IPS DF 4.7 (cell line): ENCODE measurements at regions not wholly inside any gene's neighbourhood (a gene's known extent, or its start where the extent isn't known, plus 50 kb on each side); places are given as distances from the start of the nearest gene placed in this dataset.
A peak's percentile ranks its signal among the peaks of the same experiment; 100 is the strongest.

Experiments used
- DNase-seq: peaks from one replicate; pipeline ENCODE4 v3.0.0-alpha.2; 2013; ENCODE audit warnings: low spot score; ENCODE audit errors: extremely low read depth

DNA sequence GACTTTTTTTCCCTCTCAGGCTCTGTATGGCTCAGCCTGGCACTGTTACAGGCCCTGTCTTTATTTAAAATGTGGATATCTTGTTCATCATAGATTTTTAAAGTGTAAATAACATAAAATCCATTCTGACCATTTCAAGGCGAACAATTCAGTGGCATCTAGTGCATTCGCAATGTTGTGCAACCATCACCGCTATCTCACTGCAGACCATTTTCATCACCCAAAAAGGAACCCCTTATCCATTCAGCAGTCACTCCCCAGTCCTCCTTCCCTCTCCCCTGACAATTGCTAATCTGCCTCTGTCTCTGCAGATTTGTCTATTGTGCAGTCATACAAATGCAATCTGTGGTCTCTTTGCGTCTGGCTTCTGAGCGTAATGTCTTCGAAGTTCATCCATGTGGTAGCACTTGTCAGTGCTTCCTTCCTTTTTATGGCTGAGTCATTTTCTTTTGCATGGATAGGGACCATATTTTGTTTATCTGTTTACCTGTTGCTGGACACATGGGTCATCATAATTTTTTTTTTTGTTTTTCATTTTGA is 148.8 kb upstream of the LHX5 start:
- no peak for DNase-seq

DNA sequence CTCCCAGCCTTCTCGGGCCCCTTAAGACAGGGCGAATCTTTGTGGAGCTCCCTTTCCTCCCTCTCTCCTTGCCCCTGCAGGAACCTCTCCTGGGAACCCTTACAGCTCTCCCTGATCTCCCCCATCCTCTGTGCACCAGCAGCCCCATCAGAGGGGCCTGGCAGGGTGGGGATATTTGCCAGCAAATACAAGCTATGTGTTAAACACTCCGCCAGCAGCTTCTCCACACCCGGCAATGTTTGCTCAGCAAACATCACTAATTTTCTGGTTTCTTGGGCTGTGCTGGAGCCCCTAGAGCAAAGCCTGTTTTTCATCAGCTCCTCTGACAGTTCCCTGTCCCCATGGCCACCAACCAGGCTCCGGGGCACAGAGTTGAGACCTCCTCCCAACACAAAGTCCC is 147.5 kb upstream of the LHX5 start:
- DNase-seq: no peak

DNA sequence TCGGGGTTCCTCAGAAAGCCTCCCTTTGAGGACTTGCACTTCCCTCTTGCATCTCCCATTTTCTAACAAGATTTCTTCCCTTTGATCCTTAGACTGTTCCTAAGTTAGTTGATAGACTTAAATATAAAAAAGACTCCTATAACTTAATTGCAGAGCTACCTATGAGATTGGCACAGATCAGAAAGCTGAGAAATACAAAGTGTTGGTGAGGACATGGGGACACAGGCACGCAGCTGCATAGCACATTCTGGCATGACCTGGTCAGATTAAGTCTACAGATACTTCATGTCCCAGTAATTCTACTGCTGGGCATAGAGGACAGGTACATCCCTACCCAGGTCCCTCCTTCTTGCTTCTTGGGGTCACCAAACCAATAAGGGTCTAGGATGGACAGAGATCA is 141.7 kb upstream of the LHX5 start:
- DNase-seq: no peak

DNA sequence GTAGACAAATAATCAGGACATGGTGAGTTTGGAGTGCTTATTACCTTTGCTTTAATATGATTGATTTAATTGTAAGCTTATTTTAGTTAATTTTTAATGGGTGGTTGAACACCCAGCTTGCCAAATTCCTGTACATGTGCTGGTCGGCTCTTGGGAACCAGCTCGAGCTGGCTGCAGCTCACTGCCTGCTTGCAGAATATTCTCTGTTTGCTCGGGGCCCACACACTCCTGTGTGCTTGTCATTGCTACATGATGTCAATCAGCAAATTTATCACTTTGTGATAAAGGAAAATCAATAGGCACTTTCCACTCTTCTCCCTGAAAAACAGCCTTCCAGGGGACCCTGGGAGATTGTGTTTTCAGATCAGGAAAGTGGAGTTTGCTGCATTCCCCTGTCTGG is 141.1 kb upstream of the LHX5 start:
- DNase-seq: no peak

DNA sequence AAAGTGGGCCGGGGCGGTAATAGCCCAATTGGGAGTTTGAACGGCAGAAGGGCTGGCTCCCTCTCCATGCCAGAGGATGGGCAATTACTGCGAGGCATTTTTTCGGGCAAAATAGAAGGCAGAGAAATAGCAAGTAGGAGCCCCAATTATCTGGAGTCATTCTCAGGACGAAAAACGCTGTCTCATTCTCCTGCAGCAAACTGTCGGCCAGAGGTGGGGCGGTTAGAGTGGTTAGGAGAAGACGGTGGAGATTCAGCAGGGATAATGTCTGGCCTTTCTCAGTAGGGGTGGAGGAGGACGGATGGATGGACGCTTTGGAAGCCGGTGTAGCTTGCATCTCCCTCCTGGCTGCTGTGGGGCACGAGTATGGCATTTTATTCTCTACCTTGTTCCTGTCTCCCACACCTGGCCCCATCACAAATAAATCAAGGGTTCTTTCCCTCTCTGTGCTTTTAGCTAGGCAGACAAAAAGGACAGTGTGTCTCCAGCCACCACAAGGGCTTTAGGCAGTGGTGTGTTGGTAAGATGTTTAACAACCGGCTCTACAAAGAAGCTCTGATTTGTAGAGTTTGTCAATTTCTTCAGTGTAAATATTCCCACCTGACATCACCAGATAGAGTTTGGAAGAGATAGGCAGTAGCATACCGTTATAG is 140.5 kb upstream of the LHX5 start:
- no peak for DNase-seq

DNA sequence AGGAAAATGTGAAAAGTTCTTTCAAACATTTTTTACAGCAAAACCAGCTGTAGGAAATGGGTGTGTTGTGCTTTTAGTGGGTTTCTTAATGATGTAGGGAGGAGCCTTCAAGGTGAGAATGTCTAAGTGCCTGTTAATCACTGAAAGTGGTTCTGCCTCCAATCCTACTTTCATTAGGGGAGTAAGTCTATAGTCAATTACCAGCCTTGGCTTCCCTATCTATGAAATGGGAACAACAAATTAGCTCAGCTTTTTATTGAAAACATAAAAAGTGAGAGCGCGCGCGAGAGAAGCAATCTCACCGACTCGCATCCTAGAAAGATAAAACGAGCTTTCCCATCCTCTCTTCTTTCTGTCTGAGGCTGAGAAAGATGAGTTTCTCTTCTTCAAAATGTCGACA is 140.0 kb upstream of the LHX5 start:
- DNase-seq: no peak

DNA sequence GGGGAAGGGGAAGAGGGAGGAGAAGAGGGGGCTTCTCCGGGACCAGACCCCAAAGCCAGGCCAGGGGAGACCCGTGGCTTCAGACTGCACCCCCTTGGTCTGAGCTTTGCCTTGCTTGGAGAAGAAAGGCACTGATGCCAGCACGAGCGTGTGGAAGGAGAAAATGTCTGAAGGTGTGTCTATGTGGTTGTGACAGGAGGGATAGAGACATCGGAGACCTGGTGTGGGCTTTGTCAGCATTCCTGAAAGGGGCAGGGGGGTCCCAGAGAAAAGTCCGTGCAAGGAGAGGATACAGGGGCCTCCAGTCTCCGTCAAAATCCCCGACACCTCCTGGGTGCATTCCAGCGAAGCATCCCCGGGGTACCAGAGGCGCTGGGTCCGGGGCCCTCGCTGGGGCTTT is 139.0 kb upstream of the LHX5 start:
- no peak for DNase-seq

DNA sequence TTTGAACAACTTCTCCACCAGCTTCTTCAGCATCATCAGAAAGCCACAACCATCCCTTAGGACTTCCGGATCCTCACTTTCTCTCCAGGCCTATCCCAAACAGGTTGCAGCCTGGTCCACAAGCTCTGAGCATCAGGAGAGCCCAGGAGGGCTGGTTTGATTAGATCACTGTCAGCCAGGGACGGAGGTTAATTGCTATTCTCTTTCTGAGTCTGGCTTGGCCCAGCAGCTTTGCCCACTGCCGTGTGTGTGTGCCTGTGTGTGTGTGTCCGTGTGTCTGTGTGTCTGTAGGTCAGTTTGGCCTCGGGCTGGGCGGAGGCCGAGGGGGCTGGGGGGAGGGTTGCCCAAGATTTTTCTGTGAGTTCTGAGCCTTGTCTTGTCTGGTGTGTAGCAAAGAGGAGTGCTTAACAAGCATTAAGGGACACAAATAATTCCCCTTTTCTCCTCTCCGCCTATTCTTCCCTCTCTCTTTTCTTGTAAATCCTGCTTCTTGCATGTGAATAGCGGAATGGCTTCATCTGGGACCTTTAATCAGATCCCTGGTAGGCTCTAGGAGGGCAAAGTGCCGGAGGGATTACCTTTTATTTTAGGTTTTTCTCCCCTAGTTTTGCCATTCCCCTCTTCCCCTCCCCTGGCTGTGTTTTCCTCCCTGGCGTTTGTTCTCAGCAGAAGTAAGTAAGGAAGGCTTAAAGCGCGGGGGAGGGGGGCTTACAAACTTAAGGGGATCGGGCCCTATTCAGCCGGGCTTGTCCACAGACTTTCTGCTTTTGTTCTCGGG is 138.2 kb upstream of the LHX5 start:
- no peak for DNase-seq

DNA sequence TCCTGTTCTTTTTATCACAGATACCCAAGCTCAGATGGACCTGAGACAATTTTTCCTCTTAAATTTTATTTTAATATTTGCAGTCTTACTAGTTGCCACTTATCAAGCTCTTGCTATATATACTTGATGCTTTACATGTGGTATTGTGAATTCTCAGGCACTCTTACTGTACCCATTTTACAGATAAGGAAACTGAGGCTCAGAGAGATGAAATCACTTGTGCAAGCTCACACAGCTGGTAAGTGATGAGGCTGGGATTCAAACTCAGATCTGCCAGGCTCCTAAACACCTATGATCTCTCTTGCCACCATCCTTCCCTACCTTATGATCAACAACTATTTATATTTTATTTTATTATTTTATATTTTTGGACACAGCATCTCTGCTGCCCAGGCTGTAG is 133.0 kb upstream of the LHX5 start:
- DNase-seq: no peak

DNA sequence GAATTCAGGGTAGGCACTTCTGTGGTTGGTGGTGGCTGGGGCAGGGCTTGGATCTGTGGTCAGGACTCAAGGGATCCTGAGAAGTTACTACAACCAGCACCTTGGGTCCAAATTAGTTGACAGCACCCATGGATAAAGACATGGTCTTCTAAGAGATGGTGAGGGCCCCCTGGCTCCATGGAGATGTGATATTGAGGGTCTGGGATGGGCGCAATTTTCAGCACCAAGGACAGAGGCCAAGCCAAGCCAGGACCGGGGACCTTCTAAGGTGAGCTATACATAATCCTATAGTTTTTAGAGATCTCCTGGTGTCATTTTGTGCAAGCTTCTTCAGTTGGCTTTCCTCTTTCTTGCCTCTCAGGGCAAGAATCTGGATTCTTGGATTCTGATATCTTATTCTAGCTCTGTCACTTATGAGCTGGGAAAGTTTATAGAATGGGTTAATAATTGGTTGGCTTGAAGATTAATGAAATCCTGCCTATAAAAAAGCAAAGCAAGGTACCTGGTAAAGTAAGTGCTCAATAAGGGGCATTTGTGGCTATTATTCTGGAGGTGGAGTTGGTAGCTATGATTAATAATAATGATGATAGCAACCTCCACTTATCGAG is 130.1 kb upstream of the LHX5 start:
- no peak for DNase-seq

DNA sequence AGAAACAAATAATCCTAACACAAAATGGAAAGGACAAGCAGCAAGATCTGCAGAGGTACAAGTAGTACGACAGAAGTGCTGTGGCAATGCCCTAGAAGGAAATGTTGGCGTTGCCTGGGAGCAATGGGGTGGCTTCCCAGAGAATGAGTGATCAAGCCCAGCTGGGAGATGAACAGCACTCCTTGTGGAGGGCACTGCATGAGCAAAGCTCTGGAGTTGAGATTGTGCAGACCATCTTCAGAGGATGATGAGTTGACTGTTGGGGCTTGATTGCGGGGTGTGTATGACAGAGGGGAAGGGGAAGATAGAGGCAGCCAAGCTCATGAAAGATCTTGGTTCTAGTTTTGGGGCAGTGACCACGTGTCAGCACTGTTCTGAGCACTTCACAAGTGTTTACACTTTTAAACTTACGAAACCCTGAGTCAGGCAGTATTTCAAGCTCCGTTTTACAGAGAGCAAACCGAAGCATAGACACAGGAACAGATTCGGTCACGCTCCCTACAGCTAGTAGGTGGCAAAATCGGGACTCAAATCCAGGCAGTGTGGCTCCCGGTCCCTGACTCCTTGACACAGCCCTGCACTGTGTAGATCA is 127.2 kb upstream of the LHX5 start:
- no peak for DNase-seq

DNA sequence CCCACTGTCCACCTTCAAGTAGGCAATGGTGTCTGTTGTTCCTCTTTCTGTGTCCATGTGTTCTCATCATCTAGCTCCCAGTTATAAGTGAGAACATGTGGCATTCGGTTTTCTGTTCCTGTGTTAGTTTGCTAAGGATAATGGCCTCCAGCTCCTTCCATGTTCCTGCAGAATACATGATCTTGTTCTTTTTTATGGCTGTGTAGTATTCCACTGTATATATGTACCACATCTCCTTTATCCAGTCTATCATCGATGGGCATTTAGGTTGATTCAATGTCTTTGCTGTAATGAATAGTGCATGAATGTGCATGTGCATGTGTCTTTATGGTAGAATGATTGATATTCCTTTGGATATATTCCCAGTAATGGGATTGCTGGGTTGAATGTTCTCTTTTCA is 123.3 kb upstream of the LHX5 start:
- no peak for DNase-seq

DNA sequence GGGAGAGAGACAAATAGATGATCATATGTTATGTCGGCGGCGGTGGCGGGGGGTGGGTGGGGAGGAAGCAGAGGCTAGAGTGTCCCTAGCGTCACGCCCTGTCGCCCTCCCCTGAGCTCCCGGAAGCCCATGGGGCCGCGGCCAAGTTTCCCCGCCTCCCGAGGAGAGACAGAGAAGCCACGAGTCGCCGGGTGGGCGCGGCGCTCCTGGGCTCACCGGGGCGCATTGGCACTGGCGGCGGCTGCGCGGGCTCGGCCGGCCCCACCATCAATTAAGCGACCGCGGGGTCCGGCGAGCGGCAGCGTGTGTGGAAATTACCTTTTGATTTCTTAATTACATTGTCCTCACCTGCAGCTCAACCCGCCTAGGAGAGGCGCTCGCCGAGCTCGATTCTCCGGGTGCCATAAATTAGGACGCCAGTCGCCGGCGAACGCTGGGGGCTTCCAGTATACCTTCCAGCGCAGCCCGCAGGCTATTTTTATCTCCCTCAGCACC is 119.9 kb upstream of the LHX5 start:
- DNase-seq: no peak

DNA sequence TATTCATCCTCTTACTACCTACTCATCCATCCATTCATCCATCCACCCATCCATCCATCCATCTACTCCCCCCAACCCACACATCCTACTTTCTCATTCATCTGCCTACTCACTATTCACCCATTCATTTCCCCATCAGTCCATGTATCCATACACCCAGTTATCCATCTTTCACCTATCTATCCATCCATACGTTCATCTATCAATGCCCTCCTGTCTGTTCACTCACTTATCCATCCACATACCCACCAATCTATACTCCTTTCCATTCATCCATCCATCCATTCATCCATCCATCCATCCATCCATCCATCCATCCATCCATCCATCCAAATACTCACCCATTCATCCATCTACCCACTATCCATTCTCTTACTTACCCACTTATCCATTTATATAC is 117.8 kb upstream of the LHX5 start:
- DNase-seq: no peak

DNA sequence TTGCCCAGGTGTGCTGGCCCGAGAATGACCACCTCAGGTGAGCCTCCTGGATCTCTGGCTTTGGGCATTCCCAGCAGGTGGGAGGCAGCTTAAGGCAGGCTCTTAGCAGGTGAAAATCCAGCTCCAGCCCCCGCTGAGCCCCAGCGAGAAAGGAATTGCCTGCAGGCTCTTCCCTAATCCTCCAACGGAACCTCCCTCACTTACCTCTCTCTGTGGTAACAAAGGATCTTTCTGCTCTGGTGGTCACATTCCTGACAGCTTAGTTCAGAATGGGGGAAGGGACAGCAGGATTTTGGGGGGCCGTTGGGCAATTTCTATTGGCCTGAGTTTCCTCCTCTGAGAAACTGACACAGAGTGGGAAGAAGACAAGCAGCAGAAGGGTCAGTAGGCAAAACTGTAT is 116.0 kb upstream of the LHX5 start:
- DNase-seq: peak; percentile 75

DNA sequence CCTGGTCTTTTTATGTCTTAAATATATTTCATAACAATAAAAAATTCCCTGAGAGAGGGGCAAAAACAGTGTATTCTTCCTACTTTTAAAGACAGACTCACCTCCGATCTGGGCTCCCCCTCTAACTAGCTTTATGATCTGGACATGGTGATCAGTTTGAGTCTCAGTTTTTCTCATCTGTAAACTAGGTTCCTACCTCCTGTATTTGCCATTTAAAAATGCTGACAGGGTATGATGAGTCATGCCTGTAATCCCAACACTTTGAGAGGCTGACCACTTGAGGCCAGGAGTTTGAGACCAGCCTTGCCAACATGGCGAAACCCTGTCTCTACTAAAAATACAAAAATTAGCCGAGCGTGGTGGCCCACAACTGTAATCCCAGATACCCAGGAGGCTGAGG is 114.8 kb upstream of the LHX5 start:
- no peak for DNase-seq

DNA sequence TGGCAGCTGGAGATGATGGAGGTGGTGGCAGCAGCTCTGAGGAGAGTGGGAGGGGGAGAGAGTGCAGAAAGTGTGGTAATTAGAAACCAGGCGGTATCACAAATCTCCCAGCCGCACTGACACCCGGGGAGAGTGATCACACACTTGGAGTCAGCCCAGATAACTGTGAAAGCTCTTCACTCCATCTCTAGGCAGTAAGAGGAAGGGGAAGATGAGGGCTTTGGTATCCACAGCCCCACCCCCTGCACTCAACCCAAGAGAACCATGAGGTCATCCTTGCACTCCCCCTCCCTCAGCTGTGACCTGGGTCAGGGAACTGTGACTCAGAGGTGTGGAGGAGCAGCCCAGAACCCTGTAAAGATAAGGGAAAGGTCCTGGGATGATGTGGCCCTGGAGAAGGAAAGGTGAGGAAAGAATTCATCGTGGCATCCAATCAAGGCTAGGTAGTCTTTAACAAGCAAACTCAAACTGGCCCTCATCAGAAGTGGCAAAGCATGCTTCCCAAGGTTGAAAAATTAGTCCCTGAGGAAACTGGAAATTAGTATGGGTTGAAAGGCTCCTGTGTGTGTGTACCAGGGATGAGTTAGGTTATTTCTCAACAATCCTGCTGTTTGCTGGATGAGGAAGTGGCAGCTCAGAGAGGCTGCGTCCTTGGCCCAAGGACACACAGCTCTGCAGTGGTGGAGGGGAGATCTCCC is 111.0 kb upstream of the LHX5 start:
- DNase-seq: no peak

DNA sequence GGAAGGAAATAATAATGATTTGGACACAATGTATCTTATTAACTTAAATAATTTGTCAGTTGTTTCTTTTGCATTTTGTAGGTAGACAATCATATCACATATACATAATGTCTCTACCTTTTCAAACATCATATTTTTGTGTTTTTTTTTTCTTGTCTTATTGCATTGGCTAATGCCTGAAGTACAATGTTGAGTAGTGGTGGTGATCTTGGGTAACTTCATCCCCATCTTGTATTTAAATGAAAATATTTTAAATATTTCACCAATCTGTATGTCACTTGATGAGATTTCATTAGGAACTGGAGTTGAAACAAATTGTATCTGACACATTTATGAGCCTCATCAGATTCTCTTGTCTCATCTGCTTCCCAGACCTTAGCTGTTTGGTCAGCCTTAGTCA is 109.7 kb upstream of the LHX5 start:
- no peak for DNase-seq

DNA sequence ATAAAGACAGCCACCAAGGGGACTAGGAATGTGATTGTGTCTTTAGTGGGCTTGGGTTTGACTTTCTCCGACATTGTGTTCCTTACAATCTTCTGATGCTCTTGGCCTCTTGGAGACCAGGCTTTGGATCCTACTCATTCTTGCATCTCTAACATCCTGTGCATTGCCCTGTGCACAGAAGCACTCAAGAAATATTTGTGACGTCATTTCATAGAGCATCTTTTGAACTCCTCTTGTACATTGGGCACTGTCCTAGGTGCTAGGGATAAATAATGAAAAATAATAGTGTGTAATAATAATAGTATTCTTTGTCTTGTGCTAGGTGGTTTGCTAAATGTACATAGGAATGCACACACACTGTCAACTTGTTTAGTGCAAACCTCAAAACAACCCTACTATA is 108.8 kb upstream of the LHX5 start:
- no peak for DNase-seq

DNA sequence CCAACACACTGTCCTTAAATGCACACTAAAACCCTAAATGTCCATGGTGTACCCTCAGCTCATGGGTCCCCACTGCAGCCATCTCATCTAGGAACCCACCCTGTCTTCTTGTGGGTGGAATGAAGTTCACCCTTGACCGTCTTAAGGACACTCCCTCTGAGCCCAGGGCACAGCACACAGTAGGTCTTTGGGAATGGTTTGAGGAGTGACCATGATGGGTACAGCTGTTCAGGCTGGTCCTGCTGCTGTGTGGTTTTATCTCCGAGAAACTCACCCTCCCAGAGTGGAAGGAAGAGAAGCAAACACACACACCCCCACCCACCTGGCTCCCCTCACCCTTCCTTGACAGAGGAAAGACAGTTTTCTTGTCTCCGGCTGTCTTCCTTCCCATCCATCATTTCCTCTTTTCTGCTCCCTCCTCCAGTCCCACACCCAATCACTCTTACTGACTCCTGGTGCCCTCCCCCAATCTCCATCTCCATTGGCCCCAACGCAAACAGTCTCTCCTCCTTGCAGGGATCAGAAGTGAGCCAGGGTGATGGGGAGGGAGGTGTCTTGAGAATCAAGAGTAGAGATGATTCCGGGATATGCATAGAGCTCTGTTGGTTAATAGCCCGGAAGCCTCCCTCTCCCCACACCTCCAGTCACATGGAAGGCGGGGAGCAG is 105.9 kb upstream of the LHX5 start:
- DNase-seq: no peak

DNA sequence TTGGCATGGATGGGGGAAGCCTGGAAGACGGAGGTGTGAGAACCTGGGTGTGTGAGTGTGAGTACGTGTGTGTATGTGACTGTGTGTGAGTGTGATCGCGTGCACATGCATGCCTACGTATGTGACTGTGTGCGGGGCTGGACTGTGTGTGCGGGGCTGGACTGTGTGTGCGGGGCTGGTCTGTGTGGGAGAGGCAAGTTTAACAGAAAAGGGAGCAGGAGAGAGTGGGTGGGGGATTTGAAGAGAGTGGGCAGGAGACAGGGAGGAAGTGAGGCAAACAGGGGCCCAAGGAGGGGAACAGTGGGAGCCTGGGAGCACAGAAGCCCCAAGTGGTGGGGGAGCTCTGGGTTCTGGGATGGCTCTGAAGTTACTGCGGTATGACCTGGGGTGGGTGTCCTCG is 103.7 kb upstream of the LHX5 start:
- DNase-seq: no peak
